HG03342 (cell line): ENCODE measurements at regions not wholly inside any gene's neighbourhood (a gene's known extent, or its start where the extent isn't known, plus 50 kb on each side); places are given as distances from the start of the nearest gene placed in this dataset.

Experiments
- ATAC-seq: cut with Tn5 transposase; IDR thresholded peaks from one replicate; pipeline ENCODE4 v1.9.1; 2021; ENCODE audit warnings: mild to moderate bottlenecking, moderate library complexity; ENCODE audit not compliant: unreplicated experiment

DNA sequence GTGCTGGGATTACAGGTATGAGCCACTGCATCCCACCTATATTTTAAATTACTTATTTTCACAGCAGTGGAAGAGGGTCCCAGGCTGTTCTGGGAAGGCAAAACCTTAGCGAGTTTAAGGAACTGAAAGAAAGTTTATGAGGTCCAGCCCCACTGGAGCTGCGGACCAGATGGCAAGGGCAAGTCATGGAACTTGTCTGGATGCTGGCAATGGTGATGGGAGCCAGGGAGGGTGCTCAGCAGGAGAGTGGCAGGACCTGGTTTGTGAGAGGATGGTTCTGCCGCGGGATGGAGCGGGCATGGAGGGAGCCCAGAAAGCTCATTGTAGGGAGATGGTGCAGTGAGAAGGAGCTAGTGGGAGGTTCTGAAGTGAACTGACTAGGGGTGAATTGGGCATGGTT, 50.6 kb upstream of the SLC45A1 start:
- ATAC-seq = no peak

DNA sequence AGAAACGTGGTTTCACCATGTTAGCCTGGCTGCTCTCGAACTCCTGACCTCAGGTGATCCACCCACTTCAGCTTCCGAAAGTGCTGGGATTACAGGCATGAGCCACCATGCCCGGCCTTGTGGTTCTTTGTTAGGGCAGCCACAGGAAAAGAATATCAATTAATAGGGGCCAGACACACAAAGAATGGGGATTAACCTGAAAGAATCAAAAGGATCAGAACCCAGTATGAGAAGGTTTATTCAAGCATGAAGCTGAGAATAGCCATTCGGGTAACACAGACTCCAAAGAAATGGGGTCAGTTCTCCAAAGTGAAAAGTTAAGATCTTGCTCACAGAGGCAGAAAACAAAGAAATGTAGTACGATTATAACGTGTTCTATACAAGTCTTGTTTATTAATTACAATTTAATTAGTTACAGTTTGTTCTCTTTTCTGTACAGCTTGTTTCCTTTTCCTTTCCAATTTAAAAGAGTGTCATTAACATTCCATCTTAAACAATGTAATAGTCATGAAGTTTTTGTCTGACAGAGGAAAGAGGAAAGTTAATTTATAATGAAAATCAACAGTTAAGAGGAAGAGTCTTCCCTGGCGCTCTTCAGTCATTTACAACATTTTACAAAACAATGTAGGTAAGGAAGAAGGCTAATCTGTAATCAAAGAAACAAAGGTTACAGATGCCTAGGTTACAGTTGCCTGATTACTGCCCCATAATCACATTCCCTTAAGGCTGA, 51.3 kb upstream of the SLC45A1 start:
- ATAC-seq = no peak

DNA sequence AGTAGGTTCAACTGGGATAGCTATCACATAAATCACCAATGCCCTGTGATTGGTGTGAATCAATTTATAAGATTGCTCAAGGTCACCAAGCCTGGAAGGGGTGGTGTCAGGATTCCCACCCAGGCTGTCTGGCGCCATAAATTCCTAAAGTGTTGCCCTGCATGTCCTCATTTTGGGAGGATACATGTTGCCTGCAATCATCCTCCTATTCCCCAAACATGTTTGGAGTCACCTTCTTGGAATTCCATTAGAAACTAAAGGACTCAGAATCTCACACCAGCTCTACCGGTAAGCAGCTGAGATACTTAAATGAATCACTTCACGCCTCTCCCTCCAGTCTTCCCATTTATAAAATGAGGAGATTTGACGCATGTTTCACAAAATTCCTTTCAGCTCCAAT, 54.1 kb upstream of the SLC45A1 start:
- ATAC-seq = no peak

DNA sequence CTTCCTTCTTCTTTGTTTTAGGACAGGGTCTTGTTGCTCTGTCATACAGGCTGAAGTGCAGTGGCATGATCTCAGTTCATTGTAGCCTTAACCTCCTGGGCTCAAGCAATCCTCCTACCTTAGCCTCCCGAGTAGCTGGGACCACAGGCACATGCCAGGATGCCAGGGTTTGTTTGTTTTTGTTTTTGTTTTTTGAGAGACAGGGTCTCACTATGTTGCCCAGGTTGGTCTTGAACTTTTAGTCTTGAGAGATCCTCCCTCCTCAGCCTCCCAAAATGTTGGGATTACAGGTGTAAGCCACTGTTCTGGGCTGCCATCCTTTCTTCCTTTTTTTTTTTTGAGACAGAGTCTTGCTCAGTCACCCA, 56.5 kb upstream of the SLC45A1 start:
- ATAC-seq = no peak

DNA sequence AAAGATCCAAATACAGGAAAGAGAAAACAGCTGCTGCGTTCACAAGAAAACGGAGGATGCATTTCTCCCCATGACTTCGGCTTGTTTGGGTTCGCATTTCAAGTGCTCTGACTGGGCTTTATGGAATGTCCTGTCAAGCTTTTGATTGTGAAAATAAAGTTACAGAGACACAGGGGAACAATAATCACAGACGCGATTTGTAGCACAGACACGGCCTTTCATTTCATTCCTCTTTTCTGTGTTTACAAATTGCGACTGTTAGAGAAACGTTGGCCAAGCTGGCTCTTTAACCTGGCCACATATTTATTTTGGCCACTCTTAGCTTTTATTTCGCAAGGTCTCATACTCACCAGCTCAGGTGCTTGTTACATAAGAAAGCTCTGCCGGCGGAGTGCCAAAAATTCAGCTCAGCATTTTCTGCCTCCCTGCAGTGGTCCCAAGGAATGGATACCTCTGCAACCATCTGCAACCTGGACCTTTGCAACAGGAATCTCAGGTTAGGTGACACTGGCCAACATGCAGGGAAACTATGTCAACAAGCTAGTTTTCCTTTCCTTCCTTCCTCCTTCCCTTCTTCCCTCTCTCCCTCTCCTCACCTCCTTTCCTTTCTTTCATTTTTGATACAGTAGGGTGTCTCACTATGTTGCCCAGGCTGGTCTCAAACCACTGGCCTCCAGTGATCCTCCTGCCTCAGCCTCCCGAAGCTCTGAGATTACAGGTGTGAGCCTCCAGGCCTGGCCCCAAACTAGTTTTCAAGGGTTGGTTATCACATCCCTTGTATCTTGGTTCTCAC, 58.2 kb upstream of the SLC45A1 start:
- ATAC-seq = no peak

DNA sequence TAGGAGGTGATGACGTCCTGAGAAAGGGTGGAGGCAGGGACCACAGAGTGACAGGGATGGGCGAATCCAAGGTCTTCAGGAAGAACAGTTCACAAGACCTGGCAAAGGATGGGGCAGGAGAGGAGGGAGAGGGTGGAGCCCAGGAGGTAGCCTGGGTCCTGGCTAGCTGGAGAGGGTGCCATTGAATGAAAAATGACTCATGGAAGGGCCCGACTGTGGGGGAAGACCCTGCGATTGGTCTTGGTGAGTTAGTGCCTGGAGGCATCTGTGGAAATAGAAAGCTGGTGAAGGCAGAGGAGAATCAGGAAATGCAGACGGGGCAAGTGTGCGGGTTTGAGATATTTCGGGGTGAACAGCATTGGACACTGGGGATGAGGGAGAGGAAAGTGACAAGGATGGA, 60.3 kb upstream of the SLC45A1 start:
- no peak for ATAC-seq

DNA sequence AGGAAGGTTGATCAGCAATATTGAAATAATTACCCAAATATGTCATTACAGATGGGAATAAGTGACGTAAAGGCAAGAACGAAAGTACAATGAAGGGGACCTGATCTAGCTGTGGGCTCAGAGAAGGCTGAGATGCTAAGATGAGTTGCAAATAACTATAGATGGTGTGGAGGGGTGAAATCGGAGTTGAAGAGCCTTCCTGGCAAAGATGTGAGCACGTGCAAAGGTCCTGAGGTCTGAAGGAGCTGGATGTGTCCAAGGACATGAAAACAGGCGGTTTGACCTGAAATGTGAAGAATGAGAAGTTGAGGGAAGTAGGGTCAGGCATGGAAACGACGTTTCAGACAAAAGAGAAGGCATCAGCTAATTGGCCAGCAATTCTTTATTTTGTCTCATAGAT, 61.6 kb upstream of the SLC45A1 start:
- ATAC-seq = no peak

DNA sequence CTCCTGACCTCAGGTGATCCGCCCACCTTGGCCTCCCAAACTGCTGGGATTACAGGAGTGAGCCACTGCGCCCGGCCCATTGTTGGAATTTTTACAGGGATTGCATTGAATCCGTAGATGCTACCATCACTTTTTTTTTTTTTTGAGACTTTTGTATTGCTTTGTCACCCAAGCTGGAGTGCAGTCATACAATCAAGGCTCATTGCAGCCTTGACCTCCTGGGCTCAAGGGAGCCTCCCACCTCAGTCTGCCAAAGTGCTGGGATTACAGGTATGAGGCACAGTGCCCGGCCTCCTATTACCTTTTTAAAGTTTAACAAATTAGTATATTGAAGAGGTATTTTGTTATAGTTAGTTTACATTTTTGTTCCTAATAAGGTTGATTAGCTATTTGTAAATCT, 62.2 kb upstream of the SLC45A1 start:
- no peak for ATAC-seq

DNA sequence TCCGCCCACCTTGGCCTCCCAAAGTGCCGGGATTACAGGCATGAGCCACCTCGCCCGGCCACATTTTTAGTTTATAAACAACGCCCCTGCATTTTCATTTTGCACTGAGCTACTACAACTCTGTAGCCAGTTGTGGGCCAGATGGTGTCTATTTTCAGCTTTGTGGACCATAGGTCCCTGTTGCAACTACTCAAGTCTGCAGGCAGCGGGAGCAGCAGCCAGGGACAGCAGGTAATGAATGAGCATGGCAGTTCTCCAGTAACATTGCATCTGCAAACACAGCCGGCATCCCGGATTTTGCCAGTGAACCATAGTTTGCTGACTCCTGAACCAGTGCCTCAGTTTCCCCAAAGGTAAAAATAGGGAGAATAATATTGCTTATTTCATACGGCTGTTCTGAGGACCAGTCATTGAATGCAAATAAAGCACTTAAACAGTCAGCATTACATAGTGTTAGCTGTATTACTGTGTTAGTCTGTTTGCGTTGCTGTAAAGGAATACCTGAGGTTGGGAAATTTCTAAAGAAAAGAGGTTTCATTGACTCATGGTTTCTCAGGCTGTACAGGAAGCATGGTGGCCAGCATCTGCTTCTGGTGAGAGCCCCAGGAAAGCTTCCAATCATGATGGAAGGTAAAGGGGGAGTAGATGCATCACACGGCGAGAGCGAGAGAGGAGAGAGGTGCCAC, 65.5 kb upstream of the SLC45A1 start:
- ATAC-seq = no peak

DNA sequence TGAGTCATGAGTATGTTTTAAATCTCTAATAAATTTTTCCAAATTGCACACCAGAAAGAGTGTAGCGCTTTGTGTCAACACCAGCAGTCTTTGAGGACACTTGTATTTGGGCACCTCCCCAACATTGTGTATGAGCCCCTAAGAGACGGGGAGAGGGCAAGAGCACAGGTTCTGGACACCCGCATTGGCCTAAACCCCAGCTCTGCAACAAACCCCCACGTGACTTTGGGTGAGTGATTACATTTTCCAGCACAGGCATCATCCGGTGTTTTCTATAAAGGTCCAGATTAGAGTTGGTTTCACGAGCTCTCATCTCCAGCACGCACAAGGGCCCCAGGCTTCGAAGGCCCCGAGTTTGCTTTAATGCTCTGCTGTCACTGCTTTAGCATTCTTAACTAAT, 66.3 kb upstream of the SLC45A1 start:
- no peak for ATAC-seq

DNA sequence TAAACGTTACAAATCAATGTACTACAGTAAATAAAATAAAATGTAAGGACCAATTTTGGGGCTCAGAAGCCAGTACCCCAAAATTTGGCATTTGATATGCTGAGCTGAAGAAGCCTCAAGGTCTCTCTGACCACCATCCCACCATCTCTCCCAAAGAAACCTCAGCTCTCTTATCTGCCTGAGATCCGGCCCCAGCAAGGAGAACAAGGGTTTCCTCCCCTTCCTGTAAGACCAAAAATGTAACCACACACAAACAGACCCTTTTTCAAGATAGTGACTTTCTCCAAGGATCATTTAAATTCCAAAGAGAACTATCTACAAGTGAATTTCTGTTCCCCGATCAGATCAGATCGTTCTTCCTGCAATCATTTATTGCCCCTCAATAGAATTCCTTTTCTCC, 68.1 kb upstream of the SLC45A1 start:
- ATAC-seq = no peak

DNA sequence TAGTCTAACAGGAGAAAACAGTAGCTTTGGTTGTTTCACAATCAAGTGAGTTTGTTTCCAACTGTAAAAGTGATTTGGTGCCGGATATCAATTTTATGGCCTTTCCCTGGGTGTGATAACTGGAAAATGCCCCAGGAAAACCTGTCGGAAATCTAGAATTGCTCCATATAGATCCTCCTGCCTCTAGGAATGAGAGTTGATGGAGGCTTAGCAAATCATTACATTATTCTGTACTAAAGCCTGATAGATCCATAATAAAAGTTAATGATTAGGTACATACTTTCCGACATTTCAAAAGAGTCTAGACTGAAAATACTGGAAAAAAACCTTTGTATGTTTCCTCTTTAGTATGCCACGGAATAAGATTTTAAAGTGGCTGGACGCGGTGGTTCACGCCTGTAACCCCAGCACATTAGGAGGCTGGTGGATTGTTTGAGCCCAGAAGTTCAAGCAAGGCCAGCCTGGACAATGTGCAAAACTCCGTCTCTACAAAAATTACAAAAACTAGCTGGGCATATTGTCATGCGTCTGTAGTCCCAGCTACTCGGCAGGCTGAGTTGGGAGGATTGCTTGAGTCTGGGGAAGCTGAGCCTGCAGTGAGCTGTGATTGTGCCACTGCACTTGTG, 70.0 kb upstream of the SLC45A1 start:
- no peak for ATAC-seq

DNA sequence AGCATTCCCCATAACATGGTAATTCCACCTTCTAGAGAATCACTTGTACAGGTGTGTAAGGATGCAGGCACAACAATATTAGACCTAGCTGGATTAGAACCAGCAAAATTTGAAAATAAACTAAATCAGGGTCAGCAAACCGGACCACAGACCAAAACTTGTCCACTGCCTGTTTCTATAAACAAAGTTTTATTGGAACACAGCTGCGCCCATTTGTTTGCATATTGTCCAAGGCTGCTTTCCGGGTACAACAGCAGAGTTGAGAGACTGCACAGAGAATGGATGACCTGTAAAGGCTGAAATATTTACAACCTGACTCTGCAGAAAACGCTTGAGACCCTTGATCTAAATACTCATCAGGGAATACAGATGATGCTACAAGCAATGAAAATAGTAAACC, 73.6 kb upstream of the SLC45A1 start:
- no peak for ATAC-seq

DNA sequence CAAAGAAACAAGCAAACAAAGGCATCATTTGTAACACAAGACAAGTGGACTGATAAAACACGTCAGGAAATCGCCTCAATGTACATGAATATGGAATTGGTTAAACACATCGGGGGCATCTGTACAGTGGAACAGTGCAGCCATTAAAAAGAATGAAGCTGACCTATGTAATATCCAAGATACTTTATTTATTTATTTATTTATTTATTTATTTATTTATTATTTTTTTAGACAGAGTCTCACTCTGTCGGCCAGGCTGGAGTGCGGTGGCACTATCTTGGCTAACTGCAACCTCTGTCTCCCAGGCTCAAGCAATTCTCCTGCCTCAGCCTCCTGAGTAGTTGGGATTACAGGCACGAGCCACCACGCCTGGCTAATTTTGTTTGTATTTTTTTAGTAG, 75.4 kb upstream of the SLC45A1 start:
- ATAC-seq = no peak

DNA sequence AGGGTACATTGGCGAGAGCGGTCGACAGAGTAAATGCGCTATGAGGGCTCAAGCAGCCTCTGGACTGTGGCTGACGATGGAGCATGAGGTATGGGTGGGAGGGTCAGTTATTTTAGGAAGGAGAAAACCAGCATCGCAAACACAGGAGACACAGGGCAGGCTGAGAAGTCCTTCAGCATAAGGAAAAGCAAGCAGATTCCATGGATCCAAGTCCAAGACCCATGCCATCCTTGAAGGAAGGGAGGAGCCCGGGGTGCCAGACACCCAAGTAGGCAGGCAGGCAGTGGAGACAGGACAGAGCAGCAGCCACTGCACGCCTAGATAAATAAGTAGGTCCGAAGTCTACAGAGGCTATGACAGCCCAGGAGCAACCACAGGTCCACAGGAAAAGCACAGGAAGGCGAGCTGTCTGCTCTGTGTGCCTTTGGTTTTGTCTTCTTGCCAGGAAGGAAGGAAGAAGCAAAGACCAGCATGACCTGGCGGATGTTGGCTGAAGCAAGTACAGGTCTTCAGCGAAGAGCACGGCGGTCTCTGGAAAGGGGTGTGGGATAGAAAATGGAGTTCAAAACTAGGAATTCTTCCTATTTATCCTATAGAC, 76.4 kb upstream of the SLC45A1 start:
- no peak for ATAC-seq

DNA sequence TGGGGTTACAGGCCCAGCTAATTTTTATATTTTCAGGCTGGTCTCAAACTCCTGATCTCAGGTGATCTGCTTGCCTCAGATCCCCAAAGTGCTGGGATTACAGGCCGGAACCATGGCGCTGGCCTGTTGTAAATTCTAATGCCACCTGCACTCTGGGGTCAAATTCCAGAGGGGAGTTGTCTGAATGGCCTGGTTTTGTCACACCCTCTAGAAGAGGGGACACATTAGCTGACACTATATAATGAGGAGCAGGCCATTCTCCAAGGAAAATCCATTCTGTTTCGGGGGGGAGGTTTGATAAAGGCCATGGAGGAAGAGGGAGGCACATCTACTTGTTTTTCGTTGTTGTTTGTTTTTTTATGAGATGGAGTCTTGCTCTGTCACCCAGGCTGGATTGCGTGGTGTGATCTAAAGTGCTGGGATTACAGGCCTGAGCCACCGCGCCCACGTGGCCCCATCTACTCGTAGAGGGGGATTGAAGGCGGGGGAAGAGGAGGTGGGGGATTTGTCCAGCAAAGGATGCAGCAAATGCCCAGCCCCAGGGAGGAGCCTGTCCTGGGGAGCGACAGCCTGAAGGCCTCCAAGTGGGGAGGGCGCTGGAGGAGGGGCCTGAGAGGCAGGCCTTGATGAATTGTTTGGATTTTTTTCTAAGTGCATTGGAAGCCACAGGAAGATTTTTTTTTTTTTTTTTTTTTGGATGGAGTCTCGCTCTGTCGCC, 78.4 kb upstream of the SLC45A1 start:
- ATAC-seq = no peak

DNA sequence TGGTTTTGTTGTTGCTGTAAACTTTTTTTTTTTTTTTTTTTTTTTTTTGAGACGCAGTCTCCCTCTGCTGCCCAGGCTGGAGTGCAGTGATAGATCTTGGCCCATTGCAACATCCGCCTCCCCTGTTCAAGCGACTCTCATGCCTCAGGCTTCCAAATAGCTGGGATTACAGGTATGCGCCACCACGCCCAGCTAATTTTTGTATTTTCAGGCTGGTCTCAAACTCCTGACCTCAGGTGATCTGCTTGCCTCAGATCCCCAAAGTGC, 78.9 kb upstream of the SLC45A1 start:
- no peak for ATAC-seq

DNA sequence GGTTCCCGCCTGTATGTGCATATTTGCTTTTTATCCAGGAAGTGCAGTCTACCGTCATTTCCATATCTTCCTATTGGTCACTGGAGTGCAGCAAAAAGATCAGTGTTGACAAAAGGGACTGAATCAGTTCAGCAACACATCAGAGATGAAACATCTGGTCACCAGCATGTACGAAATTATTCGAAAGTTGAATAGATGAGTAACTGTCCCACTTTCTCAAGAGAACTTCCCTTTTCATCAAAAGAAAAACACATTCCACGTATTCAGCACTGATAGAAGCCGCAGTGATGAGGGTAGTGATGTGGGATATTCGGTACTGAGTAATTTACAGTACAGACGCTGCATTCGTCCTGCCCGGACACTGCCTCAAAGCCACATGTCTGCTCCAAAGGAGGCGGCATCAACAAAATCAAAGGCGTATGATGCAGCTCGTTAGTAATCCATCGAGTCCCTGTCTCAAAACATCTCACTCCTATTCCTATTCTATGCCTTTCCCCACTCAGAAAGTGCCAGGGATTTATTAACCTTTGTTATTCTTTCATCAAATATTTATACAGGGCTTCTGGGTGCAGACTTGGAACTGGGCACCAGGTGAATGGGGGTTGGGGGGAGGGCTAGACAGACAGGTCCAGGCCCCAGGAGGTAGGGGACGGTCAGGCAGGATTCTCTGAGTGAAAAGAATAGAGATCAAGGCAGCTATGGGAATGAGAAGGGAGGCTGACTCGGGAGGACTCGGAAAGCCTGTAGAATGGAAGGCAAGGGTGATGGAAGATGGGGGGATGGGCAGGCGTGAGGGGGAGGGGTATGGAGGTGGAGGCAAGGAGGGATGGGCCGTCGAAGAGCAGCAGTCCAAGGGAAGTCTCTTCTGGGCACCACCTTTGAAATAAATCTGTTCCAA, 79.5 kb upstream of the SLC45A1 start:
- no peak for ATAC-seq

DNA sequence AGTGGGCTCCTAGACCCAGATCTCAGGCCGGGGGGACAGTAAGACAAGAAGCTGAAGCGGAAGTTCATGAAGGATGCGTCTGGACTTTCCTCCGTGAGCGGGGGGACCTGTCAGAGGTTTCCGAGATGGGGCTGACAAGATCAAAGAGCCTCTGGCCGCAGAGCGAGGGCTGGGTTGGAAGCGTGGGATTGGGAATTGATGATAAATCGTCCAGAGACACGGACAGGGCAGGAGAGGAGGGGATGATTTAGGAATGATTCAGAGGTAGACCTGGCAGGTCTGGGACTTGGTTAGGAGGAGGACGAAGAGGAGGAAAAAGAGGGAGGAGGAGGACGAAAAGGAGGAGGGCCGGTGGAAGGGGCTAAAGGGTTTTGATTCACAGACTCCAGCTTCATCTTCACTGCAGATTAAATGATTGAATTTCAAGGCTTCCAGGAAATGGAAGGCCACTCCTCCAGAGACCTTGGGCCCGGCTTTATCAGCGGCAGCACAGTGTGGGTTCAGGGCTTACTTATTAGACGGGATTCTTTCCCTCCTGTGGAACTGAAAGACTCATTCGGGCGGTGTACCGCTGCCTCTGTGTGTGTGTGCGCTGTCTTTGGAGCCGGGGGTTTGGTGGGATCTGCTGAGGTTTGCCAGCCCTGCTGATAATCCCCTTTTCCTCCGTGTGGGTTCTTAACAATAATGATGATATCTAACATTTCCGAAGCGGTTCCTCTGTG, 85.7 kb upstream of the SLC45A1 start:
- no peak for ATAC-seq
